Esophagus muscularis mucosa (tissue), 4 donors: ENCODE measurements at regions not wholly inside any gene's neighbourhood (a gene's known extent, or its start where the extent isn't known, plus 50 kb on each side); places are given as distances from the start of the nearest gene placed in this dataset.

Source experiments
- DNase-seq: peaks from one replicate; pipeline ENCODE4 v3.0.0-alpha.2; 2017; ENCODE audit errors: extremely low spot score
- H3K27ac ChIP-seq, 4 donors: fragments of 200-600 bp; sonication (generic); replicated peaks in 1 of 4; 1 replicate in 3 of 4; 2 replicates in 1 of 4; pipeline ENCODE4 v1.5.1; 2016 to 2019; ENCODE audit warnings: mild to moderate bottlenecking in 1 of 4
- H3K27me3 ChIP-seq, 4 donors: fragments of 200-600 bp; sonication (generic); one replicate each; pipeline versions ENCODE4 v1.5.1 to v1.6.0; 2016 to 2019
- H3K36me3 ChIP-seq, 4 donors: fragments of 200-600 bp; sonication (generic); one replicate each; pipeline ENCODE4 v1.5.1; 2016 to 2019
- H3K4me1 ChIP-seq, 4 donors: fragments of 200-600 bp; sonication (generic); one replicate each; pipeline ENCODE4 v1.5.1; 2016 to 2019
- H3K4me3 ChIP-seq, 4 donors: fragments of 200-600 bp; sonication (generic); 1 replicate in 2 of 4; 2 replicates in 2 of 4; pipeline ENCODE4 v1.5.1; 2016 to 2019; ENCODE audit warnings: mild to moderate bottlenecking in 4 of 4, moderate library complexity in 1 of 4
- H3K9me3 ChIP-seq, 4 donors: fragments of 200-600 bp; sonication (generic); 1 replicate in 3 of 4; 2 replicates in 1 of 4; pipeline ENCODE4 v1.5.1; 2016 to 2019
- EP300 ChIP-seq: sonication (generic); formaldehyde crosslinking; IDR thresholded peaks from one replicate; pipeline ENCODE4 v1.6.1; 2017; ENCODE audit warnings: antibody characterized with exemption
- POLR2A ChIP-seq: fragments of 450-650 bp; IDR thresholded peaks from one replicate; pipeline ENCODE4 v1.6.1; 2017; ENCODE audit warnings: antibody characterized with exemption, moderate library complexity, mild to moderate bottlenecking, low read depth
- POLR2AphosphoS5 ChIP-seq, 2 donors: sonication (generic); formaldehyde crosslinking; IDR thresholded peaks; one replicate each; pipeline ENCODE4 v1.6.1; 2017; ENCODE audit warnings: antibody characterized with exemption in 2 of 2
- WGBS: methylation state at CpG from one replicate; pipeline ENCODE4 v1.1.5; 2018; 5-methylcytosine and 5-hydroxymethylcytosine counted together
- intact Hi-C: fragments of 100-400 bp; cut with DNase I; formaldehyde crosslinking; loops from one replicate; pipeline ENCODE4 v1.15.1; 2023
- TF ChIP-seq, protein P1 (sequence below), 3 experiments: fragments of 200-600 bp in 2 of 3; fragments of 450-650 bp in 1 of 3; sonication (generic) in 2 of 3; IDR thresholded peaks; one replicate each; pipeline ENCODE4 v1.5.1; 2017 to 2019; ENCODE audit warnings: antibody characterized with exemption in 3 of 3, mild to moderate bottlenecking in 2 of 3, moderate library complexity in 1 of 3

DNA sequence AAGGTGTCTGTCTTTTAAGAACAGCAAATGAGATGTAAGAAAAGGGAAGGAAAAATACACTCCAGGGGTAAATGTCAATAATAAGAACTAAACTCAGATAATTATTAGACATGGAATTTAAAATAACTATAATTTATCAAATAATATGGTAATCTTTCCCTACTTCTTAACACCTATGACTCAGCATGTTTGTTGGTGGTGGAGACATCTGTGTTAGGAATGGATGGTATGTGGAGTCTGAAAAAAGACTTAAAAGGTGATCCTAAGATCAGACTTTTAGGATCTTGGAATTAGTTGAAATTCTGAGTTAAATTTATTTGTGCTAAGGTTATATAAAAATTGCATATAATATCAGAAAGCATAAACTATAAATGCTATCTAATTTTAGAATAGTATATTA is 915.1 kb downstream of the SLITRK5 start:
- DNase-seq = no peak
- intact Hi-C loops = no loop called here
- Histone ChIP-seq H3K4me3 (no peak overlapping the region), H3K9me3 (no peaks in the 10 kb centered on the region), H3K27ac (no peak overlapping the region), H3K36me3 (no peaks in the 10 kb centered on the region), H3K27me3 (no peaks in the 10 kb centered on the region), H3K4me1 (no peaks in the 10 kb centered on the region)
- TF ChIP-seq, protein P1, sequence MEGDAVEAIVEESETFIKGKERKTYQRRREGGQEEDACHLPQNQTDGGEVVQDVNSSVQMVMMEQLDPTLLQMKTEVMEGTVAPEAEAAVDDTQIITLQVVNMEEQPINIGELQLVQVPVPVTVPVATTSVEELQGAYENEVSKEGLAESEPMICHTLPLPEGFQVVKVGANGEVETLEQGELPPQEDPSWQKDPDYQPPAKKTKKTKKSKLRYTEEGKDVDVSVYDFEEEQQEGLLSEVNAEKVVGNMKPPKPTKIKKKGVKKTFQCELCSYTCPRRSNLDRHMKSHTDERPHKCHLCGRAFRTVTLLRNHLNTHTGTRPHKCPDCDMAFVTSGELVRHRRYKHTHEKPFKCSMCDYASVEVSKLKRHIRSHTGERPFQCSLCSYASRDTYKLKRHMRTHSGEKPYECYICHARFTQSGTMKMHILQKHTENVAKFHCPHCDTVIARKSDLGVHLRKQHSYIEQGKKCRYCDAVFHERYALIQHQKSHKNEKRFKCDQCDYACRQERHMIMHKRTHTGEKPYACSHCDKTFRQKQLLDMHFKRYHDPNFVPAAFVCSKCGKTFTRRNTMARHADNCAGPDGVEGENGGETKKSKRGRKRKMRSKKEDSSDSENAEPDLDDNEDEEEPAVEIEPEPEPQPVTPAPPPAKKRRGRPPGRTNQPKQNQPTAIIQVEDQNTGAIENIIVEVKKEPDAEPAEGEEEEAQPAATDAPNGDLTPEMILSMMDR (IDR thresholded peaks at IDR 0.05) = no peak

DNA sequence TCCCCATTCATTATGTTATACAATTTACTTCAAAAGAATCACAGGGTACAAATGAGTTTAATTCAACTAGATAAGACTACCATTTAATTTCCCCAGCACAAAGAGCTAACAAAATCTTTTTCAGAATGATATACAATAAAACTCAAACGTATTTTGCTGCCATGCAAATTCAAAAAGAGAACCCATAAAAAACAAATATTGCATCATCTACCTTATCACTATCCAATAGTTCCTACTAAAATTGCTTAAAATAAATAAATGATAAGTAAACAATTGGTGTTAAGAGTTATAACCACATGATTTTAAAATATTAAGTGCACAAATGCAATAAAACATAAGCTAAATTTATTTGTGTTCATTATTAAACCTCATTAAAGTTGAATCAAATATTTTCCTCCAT is 919.4 kb downstream of the SLITRK5 start:
- H3K36me3 ChIP-seq = no peaks in the 10 kb centered on the region
- no peak overlapping the region for H3K27ac ChIP-seq
- no peaks in the 10 kb centered on the region for H3K27me3 ChIP-seq
- no peaks in the 10 kb centered on the region for H3K4me1 ChIP-seq
- no peak for DNase-seq
- no peak overlapping the region for H3K4me3 ChIP-seq
- intact Hi-C loops = no loop called here
- 68% methylated on average over 1 of the region's 1 CpG for WGBS
- H3K9me3 ChIP-seq = peaks cover 0 to 15% (median 11%) of the 10 kb centered on the region in 4 donors
- TF ChIP-seq POLR2A (no peak), POLR2AphosphoS5 (IDR thresholded peaks at IDR 0.05) (no peak), EP300 (no peak)
- TF ChIP-seq, protein P1 (IDR thresholded peaks at IDR 0.05) = no peak

DNA sequence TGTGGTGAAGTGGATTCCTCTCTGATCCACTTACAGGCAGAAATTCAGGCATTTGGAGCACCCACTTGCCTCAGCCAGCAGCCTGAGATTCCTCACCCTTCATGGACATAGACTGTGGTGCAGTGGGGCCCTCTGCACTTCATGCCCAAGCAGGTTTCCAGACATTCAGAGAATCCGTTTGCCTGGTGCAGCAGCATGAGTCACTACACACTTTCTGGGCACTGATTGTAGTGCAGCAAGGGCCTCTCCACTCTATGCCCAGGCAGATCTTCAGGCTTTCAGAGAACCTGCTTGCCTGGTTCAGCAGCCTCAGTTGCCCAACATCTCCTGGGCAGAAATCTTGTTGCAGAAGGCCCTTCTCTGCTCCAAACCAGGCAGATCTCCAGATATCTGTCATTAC is 920.9 kb downstream of the SLITRK5 start:
- H3K27ac ChIP-seq = no peak overlapping the region
- no peaks in the 10 kb centered on the region for H3K27me3 ChIP-seq
- 100% methylated on average over 1 of the region's 1 CpG for WGBS
- intact Hi-C loops = no loop called here
- TF ChIP-seq, protein P1 (IDR thresholded peaks at IDR 0.05) = no peak
- TF ChIP-seq POLR2AphosphoS5 (IDR thresholded peaks at IDR 0.05) (no peak), POLR2A (no peak)
- peaks cover 0 to 15% (median 11%) of the 10 kb centered on the region in 4 donors for H3K9me3 ChIP-seq
- no peak for DNase-seq
- no peaks in the 10 kb centered on the region for H3K36me3 ChIP-seq
- no peak overlapping the region for H3K4me3 ChIP-seq
- H3K4me1 ChIP-seq = no peaks in the 10 kb centered on the region

DNA sequence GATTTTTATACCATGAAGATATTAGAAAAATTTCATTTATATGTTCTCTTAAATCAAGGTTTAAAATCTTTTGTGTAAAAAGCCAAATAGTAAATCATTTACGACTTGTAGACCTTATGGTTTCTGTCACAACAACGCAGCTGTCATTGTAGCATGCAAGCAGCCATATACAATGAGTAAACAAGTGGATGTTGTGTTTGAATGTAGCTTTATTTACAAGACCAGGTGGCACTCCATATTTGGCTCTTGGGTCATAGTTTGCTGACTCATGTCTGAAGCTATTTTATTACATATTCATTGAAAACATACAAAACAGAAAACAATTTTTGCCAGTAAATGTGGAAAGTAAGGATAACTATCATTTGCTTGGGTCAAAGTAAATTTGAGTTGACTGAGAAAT is 930.8 kb downstream of the SLITRK5 start:
- intact Hi-C loops = no loop called here
- no peak for DNase-seq
- 70% methylated on average over 2 of the region's 2 CpGs for WGBS
- no peak overlapping the region for H3K4me3 ChIP-seq
- TF ChIP-seq POLR2AphosphoS5 (IDR thresholded peaks at IDR 0.05) = no peak
- no peak for TF ChIP-seq POLR2A
- no peak for TF ChIP-seq EP300
- TF ChIP-seq, protein P1 (IDR thresholded peaks at IDR 0.05) = no peak
- no peaks in the 10 kb centered on the region for H3K36me3 ChIP-seq
- no peaks in the 10 kb centered on the region for H3K4me1 ChIP-seq
- H3K27me3 ChIP-seq = no peaks in the 10 kb centered on the region
- H3K9me3 ChIP-seq = peaks cover 0 to 5% (median 0%) of the 10 kb centered on the region in 4 donors
- H3K27ac ChIP-seq = no peak overlapping the region
